ENCODE measurements at regions not wholly inside any gene's neighbourhood (a gene's known extent, or its start where the extent isn't known, plus 50 kb on each side); places are given as distances from the start of the nearest gene placed in this dataset.

- DNase-seq (ENCODE audit: low spot score in 2 of 2) = no peak
- Histone ChIP-seq H3K4me1 (no peaks in the 10 kb centered on the region), H3K36me3 (no peaks in the 10 kb centered on the region), H3K4me3 (no peak overlapping the region), H3K27me3 (no peaks in the 10 kb centered on the region), H3K27ac (no peak overlapping the region), H3K9me3 (no peaks in the 10 kb centered on the region)
- no peak for TF ChIP-seq POLR2A (IDR thresholded peaks at IDR 0.05)
- TF ChIP-seq POLR2AphosphoS5 (IDR thresholded peaks at IDR 0.05) = no peak
- no peak for TF ChIP-seq EP300 (IDR thresholded peaks at IDR 0.05)
- no peak for TF ChIP-seq CTCF (IDR thresholded peaks at IDR 0.05)
- WGBS = 86% methylated on average over 3 of the region's 3 CpGs
These were observed 139.6 kb upstream of the WDR1 start for GRCh38 chr4:10256203-10256602.

- no peaks in the 10 kb centered on the region for H3K9me3 ChIP-seq
- H3K4me3 ChIP-seq = no peak overlapping the region
- H3K27me3 ChIP-seq = no peaks in the 10 kb centered on the region
- no peak overlapping the region for H3K27ac ChIP-seq
- H3K4me1 ChIP-seq = no peaks in the 10 kb centered on the region
- 60% methylated on average over 6 of the region's 6 CpGs for WGBS
- DNase-seq (ENCODE audit: low spot score in 2 of 2) = no peak
- no peaks in the 10 kb centered on the region for H3K36me3 ChIP-seq
- no peak for TF ChIP-seq POLR2AphosphoS5 (IDR thresholded peaks at IDR 0.05)
- TF ChIP-seq CTCF (IDR thresholded peaks at IDR 0.05) = no peak
- TF ChIP-seq EP300 (IDR thresholded peaks at IDR 0.05) = no peak
These were observed 137.2 kb upstream of the WDR1 start for GRCh38 chr4:10253765-10254164.

GRCh38 chr4:10245751-10246150, 129.2 kb upstream of the WDR1 start:
- no peaks in the 10 kb centered on the region for H3K9me3 ChIP-seq
- TF ChIP-seq EP300 (IDR thresholded peaks at IDR 0.05) = no peak
- TF ChIP-seq POLR2AphosphoS5 (IDR thresholded peaks at IDR 0.05) = no peak
- no peak for TF ChIP-seq POLR2A (IDR thresholded peaks at IDR 0.05)
- TF ChIP-seq CTCF (IDR thresholded peaks at IDR 0.05) = no peak
- 83% methylated on average over 7 of the region's 7 CpGs for WGBS
- DNase-seq (ENCODE audit: low spot score in 2 of 2) = no peak
- no peak overlapping the region for H3K27ac ChIP-seq
- H3K27me3 ChIP-seq = no peaks in the 10 kb centered on the region
- H3K4me1 ChIP-seq = no peaks in the 10 kb centered on the region
- H3K4me3 ChIP-seq = no peak overlapping the region
- H3K36me3 ChIP-seq = no peaks in the 10 kb centered on the region

GRCh38 chr4:10243856-10244255, 127.3 kb upstream of the WDR1 start:
- Histone ChIP-seq H3K27me3 (no peaks in the 10 kb centered on the region), H3K36me3 (no peaks in the 10 kb centered on the region), H3K9me3 (no peaks in the 10 kb centered on the region), H3K27ac (no peak overlapping the region), H3K4me3 (no peak overlapping the region), H3K4me1 (no peaks in the 10 kb centered on the region)
- DNase-seq (ENCODE audit: low spot score in 2 of 2) = no peak
- WGBS = 85% methylated on average over 2 of the region's 2 CpGs
- TF ChIP-seq POLR2A (IDR thresholded peaks at IDR 0.05) (no peak), POLR2AphosphoS5 (IDR thresholded peaks at IDR 0.05) (no peak), CTCF (IDR thresholded peaks at IDR 0.05) (no peak), EP300 (IDR thresholded peaks at IDR 0.05) (no peak)

GRCh38 chr4:10240691-10241090, 124.1 kb upstream of the WDR1 start:
- WGBS = 23% methylated on average over 1 of the region's 1 CpG
- DNase-seq (ENCODE audit: low spot score in 2 of 2) = no peak
- H3K36me3 ChIP-seq = no peaks in the 10 kb centered on the region
- no peaks in the 10 kb centered on the region for H3K9me3 ChIP-seq
- no peak overlapping the region for H3K4me3 ChIP-seq
- H3K4me1 ChIP-seq = no peaks in the 10 kb centered on the region
- TF ChIP-seq EP300 (IDR thresholded peaks at IDR 0.05) (no peak), CTCF (IDR thresholded peaks at IDR 0.05) (no peak), POLR2AphosphoS5 (IDR thresholded peaks at IDR 0.05) (no peak), POLR2A (IDR thresholded peaks at IDR 0.05) (no peak)
- no peaks in the 10 kb centered on the region for H3K27me3 ChIP-seq
- no peak overlapping the region for H3K27ac ChIP-seq
